ENCODE measurements at regions not wholly inside any gene's neighbourhood (a gene's known extent, or its start where the extent isn't known, plus 50 kb on each side); places are given as distances from the start of the nearest gene placed in this dataset.

GRCh38 chrX:96311366-96311765, 373.3 kb upstream of the DIAPH2 start:
- no peak for DNase-seq (ENCODE audit: low spot score)
- intact Hi-C loops (cut with DNase I): no loop called here

- no peak for DNase-seq (ENCODE audit: low spot score)
- intact Hi-C loops (cut with DNase I): no loop called here
Observed at GRCh38 chrX:96314985-96315384, 369.7 kb upstream of the DIAPH2 start.

GRCh38 chrX:96361844-96362243, 322.8 kb upstream of the DIAPH2 start:
- DNase-seq (ENCODE audit: low spot score): no peak
- intact Hi-C loops (cut with DNase I): no loop called here

GRCh38 chrX:96372313-96373046, 312.2 kb upstream of the DIAPH2 start:
- intact Hi-C loops (cut with DNase I): no loop called here
- no peak for DNase-seq (ENCODE audit: low spot score)

- intact Hi-C loops (cut with DNase I): no loop called here
- no peak for DNase-seq (ENCODE audit: low spot score)
Observed at GRCh38 chrX:96373047-96373355, 311.6 kb upstream of the DIAPH2 start.

- intact Hi-C loops (cut with DNase I): no loop called here
Observed at GRCh38 chrX:96376266-96376665, 308.4 kb upstream of the DIAPH2 start.

GRCh38 chrX:96379951-96380350, 304.7 kb upstream of the DIAPH2 start:
- intact Hi-C loops (cut with DNase I): no loop called here
- no peak for DNase-seq (ENCODE audit: low spot score)

More at GRCh38 chrX:96376266-96376665, 308.4 kb upstream of the DIAPH2 start:
- no peak for DNase-seq (ENCODE audit: low spot score)

GRCh38 chrX:96382018-96382417, 302.6 kb upstream of the DIAPH2 start:
- no peak for DNase-seq (ENCODE audit: low spot score)

GRCh38 chrX:96383428-96383827, 301.2 kb upstream of the DIAPH2 start:
- intact Hi-C loops (cut with DNase I): no loop called here
- no peak for DNase-seq (ENCODE audit: low spot score)

More at GRCh38 chrX:96382018-96382417, 302.6 kb upstream of the DIAPH2 start:
- intact Hi-C loops (cut with DNase I): no loop called here

GRCh38 chrX:96386325-96386724, 298.3 kb upstream of the DIAPH2 start:
- no peak for DNase-seq (ENCODE audit: low spot score)
- intact Hi-C loops (cut with DNase I): no loop called here

- intact Hi-C loops (cut with DNase I): no loop called here
- DNase-seq (ENCODE audit: low spot score): no peak
Observed at GRCh38 chrX:96386981-96387380, 297.7 kb upstream of the DIAPH2 start.

- intact Hi-C loops (cut with DNase I): no loop called here
- DNase-seq (ENCODE audit: low spot score): no peak
Observed at GRCh38 chrX:96387801-96388200, 296.8 kb upstream of the DIAPH2 start.

- no peak for DNase-seq (ENCODE audit: low spot score)
- intact Hi-C loops (cut with DNase I): no loop called here
Observed at GRCh38 chrX:96389281-96390047, 295.2 kb upstream of the DIAPH2 start.

- intact Hi-C loops (cut with DNase I): no loop called here
- no peak for DNase-seq (ENCODE audit: low spot score)
Observed at GRCh38 chrX:96394598-96394997, 290.0 kb upstream of the DIAPH2 start.

GRCh38 chrX:96403446-96403845, 281.2 kb upstream of the DIAPH2 start:
- intact Hi-C loops (cut with DNase I): no loop called here
- no peak for DNase-seq (ENCODE audit: low spot score)

- intact Hi-C loops (cut with DNase I): no loop called here
- DNase-seq (ENCODE audit: low spot score): no peak
Observed at GRCh38 chrX:96405842-96406241, 278.8 kb upstream of the DIAPH2 start.

- no peak for DNase-seq (ENCODE audit: low spot score)
- intact Hi-C loops (cut with DNase I): no loop called here
Observed at GRCh38 chrX:96407072-96407471, 277.6 kb upstream of the DIAPH2 start.

GRCh38 chrX:96407501-96407900, 277.1 kb upstream of the DIAPH2 start:
- intact Hi-C loops (cut with DNase I): no loop called here
- no peak for DNase-seq (ENCODE audit: low spot score)

GRCh38 chrX:96407981-96408380, 276.7 kb upstream of the DIAPH2 start:
- intact Hi-C loops (cut with DNase I): no loop called here
- no peak for DNase-seq (ENCODE audit: low spot score)

- intact Hi-C loops (cut with DNase I): no loop called here
- no peak for DNase-seq (ENCODE audit: low spot score)
Observed at GRCh38 chrX:96410927-96411326, 273.7 kb upstream of the DIAPH2 start.

- DNase-seq (ENCODE audit: low spot score): no peak
- intact Hi-C loops (cut with DNase I): no loop called here
Observed at GRCh38 chrX:96417695-96418094, 266.9 kb upstream of the DIAPH2 start.
